ENCODE measurements at regions not wholly inside any gene's neighbourhood (a gene's known extent, or its start where the extent isn't known, plus 50 kb on each side); places are given as distances from the start of the nearest gene placed in this dataset.

- Histone ChIP-seq H3K23ac (ENCODE audit: insufficient read length) (no peak overlapping the region), H2BK20ac (ENCODE audit: low read length) (no peak overlapping the region), H3K4me3 (ENCODE audit: extremely low read depth in 1 of 4, insufficient read depth in 2 of 4, low read depth in 3 of 4, low read length in 4 of 4) (no peak overlapping the region), H2AK5ac (ENCODE audit: low read depth, low read length) (no peak overlapping the region), H3K79me2 (ENCODE audit: control insufficient read depth in 1 of 2, insufficient read depth in 2 of 2, low read length in 2 of 2) (no peaks in the 10 kb centered on the region), H3K79me1 (ENCODE audit: low read depth, low read length) (no peaks in the 10 kb centered on the region), H3K56ac (replicated peaks; ENCODE audit: insufficient read length, low read depth, low read length) (no peak overlapping the region), H3K27ac (ENCODE audit: low read depth, low read length) (no peak overlapping the region), H3K4me1 (replicated peaks in 1 of 4; ENCODE audit: control insufficient read depth in 3 of 4, insufficient read depth in 4 of 4, low read length in 3 of 4) (no peaks in the 10 kb centered on the region), H2AFZ (ENCODE audit: low read length) (no peak overlapping the region), H3K27me3 (replicated peaks in 1 of 4; ENCODE audit: control insufficient read depth in 3 of 4, extremely low read depth in 1 of 4, insufficient read depth in 3 of 4, low read length in 3 of 4) (0 out of 7 replicates have a peak, but pooled peaks cover 0 to 4% (median 0%) of the 10 kb centered on the region in 4 experiments), H3K9ac (replicated peaks in 1 of 4; ENCODE audit: extremely low read depth in 1 of 4, low read depth in 3 of 4, low read length in 3 of 4) (no peak overlapping the region), H4K8ac (ENCODE audit: extremely low read depth, insufficient read depth, low read length) (no peak overlapping the region), H3K9me3 (ENCODE audit: insufficient read depth in 2 of 2, low read depth in 1 of 2, low read length in 1 of 2) (no peaks in the 10 kb centered on the region), H2BK15ac (ENCODE audit: low read length) (no peak overlapping the region), H3K36me3 (ENCODE audit: control insufficient read depth in 2 of 4, insufficient read depth in 4 of 4, low read length in 3 of 4) (no peaks in the 10 kb centered on the region), H4K20me1 (replicated peaks in 1 of 2; ENCODE audit: control insufficient read depth in 1 of 2, insufficient read depth in 2 of 2, low read length in 2 of 2) (no peaks in the 10 kb centered on the region), H3K4ac (replicated peaks; ENCODE audit: insufficient read length, low read depth, low read length) (no peak overlapping the region), H3K23me2 (ENCODE audit: low read depth, low read length) (no peaks in the 10 kb centered on the region; the same call in 1 of the 2 replicates), H2BK120ac (replicated peaks; ENCODE audit: low read depth, low read length) (no peak overlapping the region), H3K18ac (ENCODE audit: extremely low read depth, low read length) (no peak overlapping the region), H3K14ac (ENCODE audit: insufficient read length) (no peak overlapping the region), H4K91ac (replicated peaks; ENCODE audit: insufficient read length, low read length) (no peak overlapping the region), H4K5ac (ENCODE audit: insufficient read length, low read depth, low read length) (no peak overlapping the region), H3K4me2 (ENCODE audit: insufficient read depth in 1 of 2, low read depth in 2 of 2, low read length in 2 of 2) (no peak overlapping the region), H2BK5ac (ENCODE audit: low read depth, low read length) (no peak overlapping the region), H2BK12ac (ENCODE audit: low read depth, low read length) (no peak overlapping the region)
- ChIA-PET CTCF (ENCODE audit: partially characterized antibody) (interaction anchor here (1.0 to 1.2 kb wide), 2 partner anchors 8 to 16 kb away, joined by 3 read pairs; no protein-coding TSS in a partner anchor), POLR2A (ENCODE audit: partially characterized antibody) (no interaction called here)
- 96% methylated on average over 2 of the region's 2 CpGs; no CpG with 5 or more reads in 1 of the 2 experiments for WGBS, 2 experiments (ENCODE audit: extremely low coverage in 1 of 2, insufficient coverage in 1 of 2, insufficient read length in 1 of 2, insufficient replicate concordance in 2 of 2, low coverage in 1 of 2, low lambda C conversion rate in 2 of 2, missing lambda C conversion rate in 1 of 2)
- FAIRE-seq (no peak), DNase-seq (ENCODE audit: low read depth in 1 of 2, low spot score in 2 of 2) (no peak)
- TF ChIP-seq YY1 (IDR thresholded peaks at IDR 0.05; ENCODE audit: low read depth, low read length) (no peak), SRF (IDR thresholded peaks at IDR 0.05; ENCODE audit: low read depth, low read length) (no peak)
These were observed 726.0 kb downstream of the KCNJ3 start for GRCh38 chr2:155424518-155424917.

Measured in H1 (cell line).